GM12873 (cell line): ENCODE measurements at regions not wholly inside any gene's neighbourhood (a gene's known extent, or its start where the extent isn't known, plus 50 kb on each side); places are given as distances from the start of the nearest gene placed in this dataset.

Experiments used
- CTCF ChIP-seq: IDR thresholded peaks from 2 replicates; pipeline ENCODE4 v1.5.1; 2012; ENCODE audit warnings: low read depth, mild to moderate bottlenecking, moderate library complexity, low read length, control low read depth; ENCODE audit not compliant: insufficient read depth; ENCODE audit errors: missing control alignments

DNA sequence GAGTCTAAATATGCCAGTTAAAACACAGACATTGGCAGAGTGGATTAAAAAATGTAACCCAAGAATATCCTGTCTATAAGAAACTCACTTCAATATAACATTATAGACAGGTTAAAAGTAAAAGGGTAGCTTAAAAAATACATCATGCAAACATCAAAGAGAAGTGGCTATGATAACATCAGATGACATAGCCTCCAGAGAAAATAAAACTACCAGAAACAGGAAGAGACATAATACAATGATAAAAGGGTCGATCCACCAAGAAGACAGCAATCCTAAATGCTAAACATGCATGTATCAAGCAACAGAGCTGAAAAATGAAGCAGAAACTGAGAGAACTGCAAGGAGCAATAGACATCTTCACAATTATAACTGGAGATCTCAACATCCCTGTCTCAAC, 190.2 kb upstream of the NR5A2 start:
- no peak for TF ChIP-seq CTCF

DNA sequence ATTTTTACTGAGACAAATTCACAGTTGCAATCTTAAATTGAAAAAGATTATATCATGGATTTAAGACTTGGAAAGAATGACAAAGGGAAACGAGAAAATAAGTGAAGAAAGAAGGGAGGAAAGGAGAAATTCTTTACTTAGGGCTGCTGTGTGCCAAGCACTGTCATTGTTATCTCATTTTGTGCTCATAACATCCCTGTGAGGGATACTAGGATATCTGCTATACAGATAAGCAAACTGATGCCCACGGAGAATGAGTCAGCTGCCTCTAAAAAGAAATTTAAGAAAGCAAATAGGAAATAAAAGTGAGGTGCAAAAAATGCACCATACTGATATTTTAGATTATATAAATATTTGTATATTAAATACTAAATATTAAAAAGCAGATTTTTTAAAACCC, 183.6 kb upstream of the NR5A2 start:
- no peak for TF ChIP-seq CTCF

- TF ChIP-seq CTCF, result no peak
These were observed 180.5 kb upstream of the NR5A2 start for GRCh38 chr1:199847021-199847420.

- TF ChIP-seq CTCF, result no peak
These were observed 175.9 kb upstream of the NR5A2 start for GRCh38 chr1:199851439-199852140.

DNA sequence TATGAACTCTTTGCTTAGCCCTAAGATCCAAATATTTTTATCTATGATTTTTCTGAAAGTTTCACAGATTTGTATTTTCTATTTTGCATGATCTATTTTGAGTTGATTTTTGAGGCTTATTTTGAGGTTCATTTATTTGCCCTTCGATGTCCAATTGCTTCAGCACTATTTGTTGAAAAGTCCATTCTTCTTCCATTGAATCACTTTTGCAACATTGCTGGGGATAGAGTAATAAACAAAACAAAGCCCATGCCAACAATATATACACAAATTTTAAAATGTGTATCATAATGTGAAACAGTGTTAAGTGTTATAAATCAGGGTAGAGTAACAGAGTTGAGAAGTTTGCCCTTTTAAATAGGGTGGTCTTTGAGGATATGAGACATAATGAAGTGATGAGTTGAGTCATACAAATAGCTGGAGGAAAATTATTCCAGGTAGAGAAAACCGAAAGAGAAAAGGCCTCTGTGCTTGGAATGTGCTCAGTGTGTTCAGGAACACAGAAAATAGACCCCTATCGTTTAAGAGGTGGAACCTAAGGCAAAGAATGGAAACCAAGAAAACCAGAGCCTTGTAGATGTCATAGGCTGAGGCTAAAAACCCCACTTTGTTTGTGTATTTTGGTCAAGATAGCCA, 172.7 kb upstream of the NR5A2 start:
- no peak for TF ChIP-seq CTCF

DNA sequence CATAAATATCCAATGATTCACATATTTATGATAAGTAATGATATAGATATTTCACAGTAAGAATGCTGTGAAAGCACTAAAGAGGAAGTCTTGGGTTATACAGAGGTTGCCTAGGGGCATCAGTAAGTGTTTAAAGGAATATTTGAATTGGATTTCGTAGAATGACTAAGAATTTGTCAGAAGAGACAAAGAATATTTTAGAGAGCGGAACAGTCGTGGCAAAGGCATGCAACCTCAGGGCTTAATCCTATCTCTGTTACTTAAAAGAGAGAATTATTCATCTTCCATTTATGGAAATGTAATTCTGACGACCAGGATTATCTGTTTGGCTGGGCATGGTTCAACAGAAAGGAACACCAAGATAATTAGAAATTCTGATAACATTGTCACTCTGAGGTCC, 171.9 kb upstream of the NR5A2 start:
- no peak for TF ChIP-seq CTCF

GRCh38 chr1:199856216-199856780, 171.2 kb upstream of the NR5A2 start:
- no peak for TF ChIP-seq CTCF
